GM18861 (cell line): ENCODE measurements at regions not wholly inside any gene's neighbourhood (a gene's known extent, or its start where the extent isn't known, plus 50 kb on each side); places are given as distances from the start of the nearest gene placed in this dataset.

Experiments used
- ATAC-seq: cut with Tn5 transposase; IDR thresholded peaks from one replicate; pipeline ENCODE4 v1.9.1; 2021; ENCODE audit not compliant: unreplicated experiment

DNA sequence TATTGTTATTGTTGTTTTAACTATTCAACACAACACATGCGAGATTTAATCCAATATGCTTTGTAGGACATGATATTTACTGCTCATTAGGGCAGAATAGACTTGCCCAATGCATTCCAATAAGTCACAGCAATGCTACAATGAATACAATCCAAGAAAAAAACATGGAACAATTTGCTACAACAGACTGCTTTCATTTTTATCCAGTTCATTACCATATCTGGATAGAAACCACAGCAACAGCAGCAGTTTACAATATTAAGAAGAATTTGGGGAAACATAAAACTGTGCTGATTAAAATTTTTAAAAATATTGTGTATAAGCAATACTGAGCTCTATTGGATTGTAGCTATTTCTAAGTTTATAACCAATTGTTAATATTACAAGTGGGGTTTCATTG lies 833.0 kb downstream of the DIAPH3 start:
- no peak for ATAC-seq

DNA sequence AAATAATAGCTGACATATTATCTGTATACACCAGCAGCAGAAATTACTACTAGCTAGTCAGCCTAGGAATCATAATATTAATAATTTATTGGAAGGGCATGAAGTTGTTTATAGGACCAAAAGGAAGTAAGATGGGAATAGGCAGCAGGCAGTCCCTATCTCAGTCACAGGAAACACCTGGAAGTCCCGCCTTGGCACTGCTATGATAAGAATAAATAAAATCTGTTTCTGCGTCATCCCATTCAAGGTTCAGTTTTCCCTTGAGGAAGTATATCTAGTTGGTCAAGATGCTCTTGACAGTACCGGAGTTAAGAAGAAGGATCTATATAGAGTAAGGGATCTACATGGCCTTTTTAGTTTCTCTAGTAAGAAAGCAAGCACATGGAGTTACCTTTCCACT lies 830.8 kb downstream of the DIAPH3 start:
- ATAC-seq, result no peak

GRCh38 chr13:59337070-59337469 lies 826.7 kb downstream of the DIAPH3 start:
- ATAC-seq, result no peak

GRCh38 chr13:59340151-59340550 lies 823.6 kb downstream of the DIAPH3 start:
- no peak for ATAC-seq

- no peak for ATAC-seq
Measured at GRCh38 chr13:59340581-59340980, 823.1 kb downstream of the DIAPH3 start.

GRCh38 chr13:59342400-59342799 lies 821.3 kb downstream of the DIAPH3 start:
- no peak for ATAC-seq

GRCh38 chr13:59343132-59343531 lies 820.6 kb downstream of the DIAPH3 start:
- no peak for ATAC-seq

- no peak for ATAC-seq
Measured at GRCh38 chr13:59343993-59344822, 819.5 kb downstream of the DIAPH3 start.

- no peak for ATAC-seq
Measured at GRCh38 chr13:59345311-59345710, 818.4 kb downstream of the DIAPH3 start.

GRCh38 chr13:59346999-59347723 lies 816.6 kb downstream of the DIAPH3 start:
- no peak for ATAC-seq

DNA sequence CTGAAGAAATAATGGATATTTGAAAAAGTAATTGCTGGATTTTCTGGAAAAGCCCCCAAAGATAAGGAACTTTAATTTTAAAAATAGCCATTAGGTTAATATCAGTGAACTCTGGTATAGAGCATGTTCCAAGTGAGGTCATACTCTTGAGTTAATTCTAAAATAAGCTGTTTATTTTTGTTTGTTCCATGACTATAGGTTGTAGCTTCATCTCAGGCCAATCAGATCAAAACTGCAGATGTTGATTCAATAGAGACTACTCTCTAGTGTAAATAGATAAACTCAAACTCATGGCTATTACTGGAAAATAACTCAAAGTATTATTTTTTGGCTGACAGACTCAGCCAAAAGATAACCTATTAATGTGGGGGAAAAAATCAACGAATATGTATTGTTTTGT lies 815.1 kb downstream of the DIAPH3 start:
- no peak for ATAC-seq

DNA sequence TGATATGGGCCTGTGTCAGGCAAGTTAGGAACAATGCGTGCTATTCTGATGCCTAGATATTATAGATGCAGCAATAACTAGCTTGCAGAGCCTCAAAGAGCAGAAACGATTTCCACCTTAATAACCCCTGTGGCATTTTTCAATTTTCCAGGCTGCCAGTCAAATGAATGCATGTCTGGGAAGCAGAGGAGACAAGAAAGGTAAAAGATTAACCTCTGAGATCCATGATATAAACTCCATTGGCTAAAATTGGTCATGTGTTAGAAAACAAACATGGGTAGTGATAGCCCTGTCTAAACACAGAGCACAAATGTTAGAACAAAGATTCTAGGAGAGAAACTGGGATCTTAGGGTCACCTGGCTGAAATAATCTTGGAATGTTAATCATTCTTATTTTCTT lies 811.1 kb downstream of the DIAPH3 start:
- no peak for ATAC-seq

GRCh38 chr13:59354665-59355369 lies 808.9 kb downstream of the DIAPH3 start:
- peak; percentile 85 for ATAC-seq

- no peak for ATAC-seq
Measured at GRCh38 chr13:59356607-59357006, 807.1 kb downstream of the DIAPH3 start.

- no peak for ATAC-seq
Measured at GRCh38 chr13:59358014-59358413, 805.7 kb downstream of the DIAPH3 start.

DNA sequence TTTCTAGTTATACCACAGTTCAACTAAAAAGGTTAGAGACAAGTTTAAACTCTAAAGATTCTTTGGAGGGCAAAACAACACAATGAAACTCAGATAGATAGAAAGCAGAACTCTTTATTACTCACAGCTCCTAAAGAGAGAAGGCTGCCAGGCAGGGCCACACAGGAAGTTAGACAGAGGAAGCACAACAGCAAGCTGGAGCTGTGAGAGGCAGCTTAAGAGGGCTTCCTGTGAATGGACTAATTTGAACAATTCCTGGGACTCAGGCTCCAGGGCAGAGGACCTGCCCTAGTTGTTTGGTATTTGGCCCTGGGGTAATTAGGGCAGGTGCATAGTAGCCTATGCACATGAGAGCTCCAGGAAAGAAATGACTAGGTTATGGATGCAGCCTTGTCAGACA lies 803.6 kb downstream of the DIAPH3 start:
- peak; percentile 74 for ATAC-seq

GRCh38 chr13:59360916-59361315 lies 802.8 kb downstream of the DIAPH3 start:
- no peak for ATAC-seq

GRCh38 chr13:59363313-59363712 lies 800.4 kb downstream of the DIAPH3 start:
- no peak for ATAC-seq

- ATAC-seq, result no peak
Measured at GRCh38 chr13:59363947-59364346, 799.8 kb downstream of the DIAPH3 start.

GRCh38 chr13:59364641-59365085 lies 799.1 kb downstream of the DIAPH3 start:
- ATAC-seq, result no peak

DNA sequence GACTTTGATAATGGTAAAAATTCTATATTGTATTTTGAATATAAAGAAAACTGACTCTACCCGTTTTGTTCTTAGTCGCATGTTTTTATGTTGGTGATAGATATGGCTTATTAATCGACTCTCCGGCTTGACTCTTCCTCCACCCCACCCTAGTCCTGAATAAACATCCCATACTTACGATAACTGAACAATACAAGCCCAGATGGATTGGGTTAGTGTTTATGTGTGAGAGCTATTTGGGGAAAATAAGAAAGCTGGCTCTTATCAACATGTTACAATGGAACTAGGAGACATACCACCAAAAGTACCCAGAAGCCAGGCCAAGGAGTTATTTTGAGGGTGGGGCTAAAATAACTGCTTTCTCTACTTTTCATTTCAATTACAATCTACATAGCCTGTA lies 796.3 kb downstream of the DIAPH3 start:
- no peak for ATAC-seq

- ATAC-seq, result no peak
Measured at GRCh38 chr13:59367904-59368303, 795.8 kb downstream of the DIAPH3 start.
